ENCODE measurements at regions not wholly inside any gene's neighbourhood (a gene's known extent, or its start where the extent isn't known, plus 50 kb on each side); places are given as distances from the start of the nearest gene placed in this dataset.

DNA sequence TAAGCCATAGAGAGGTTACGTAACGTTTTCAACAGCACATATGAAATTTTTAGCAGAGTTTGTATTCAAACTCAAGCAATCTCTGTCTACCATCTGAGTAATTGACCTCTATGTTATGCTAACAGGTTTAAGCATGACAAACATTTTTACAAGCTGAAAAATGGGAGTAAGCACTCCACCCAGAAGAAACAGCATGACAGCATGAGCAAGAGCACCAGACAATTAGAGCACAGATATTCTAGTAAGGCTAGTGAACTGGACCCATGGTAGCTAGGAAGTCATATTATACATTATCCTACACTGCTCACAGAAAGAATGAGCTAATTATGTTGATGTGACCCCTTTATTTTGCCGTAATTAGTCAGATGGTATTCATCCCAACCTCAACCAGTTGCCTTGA is 200.5 kb downstream of the PABPC4L start:
- Histone ChIP-seq H3K9me3 (ENCODE audit: control insufficient read depth, low read depth, low read length) (no peaks in the 10 kb centered on the region), H3K27me3 (ENCODE audit: insufficient read depth, low read length) (no peaks in the 10 kb centered on the region), H2BK5ac (ENCODE audit: insufficient read length, low read length) (no peak overlapping the region), H4K8ac (replicated peaks; ENCODE audit: insufficient read length, low read depth, low read length) (no peak overlapping the region), H4K5ac (ENCODE audit: insufficient read length, low read depth, low read length) (no peak overlapping the region), H3K4me2 (ENCODE audit: insufficient read depth, insufficient read length, low read length) (no peak overlapping the region), H3K79me1 (ENCODE audit: insufficient read depth, low read depth, low read length, poor library complexity, severe bottlenecking) (no peaks in the 10 kb centered on the region), H3K4ac (ENCODE audit: low read depth, low read length) (no peak overlapping the region), H4K20me1 (ENCODE audit: control insufficient read depth, insufficient read depth, insufficient read length) (no peaks in the 10 kb centered on the region), H3K27ac (ENCODE audit: insufficient read length, low read depth, low read length) (no peak overlapping the region), H3K56ac (ENCODE audit: insufficient read length, low read depth, low read length) (no peak overlapping the region), H4K91ac (ENCODE audit: insufficient read length, low read depth, low read length) (no peak overlapping the region), H3T11ph (ENCODE audit: low read length) (no peak overlapping the region), H3K9ac (ENCODE audit: extremely low read depth, insufficient read length, low read length) (no peak overlapping the region), H2AFZ (ENCODE audit: low read length) (no peak overlapping the region), H2AK5ac (ENCODE audit: insufficient read length, low read length) (no peak overlapping the region), H3K23ac (ENCODE audit: insufficient read length, low read depth, low read length) (no peak overlapping the region), H2BK12ac (ENCODE audit: insufficient read length, low read depth, low read length) (no peak overlapping the region), H2BK120ac (ENCODE audit: low read depth, low read length, poor library complexity, severe bottlenecking) (no peak overlapping the region), H3K18ac (ENCODE audit: insufficient read length, low read depth, low read length) (no peak overlapping the region), H3K79me2 (ENCODE audit: insufficient read depth, low read length) (no peaks in the 10 kb centered on the region), H2BK20ac (ENCODE audit: low read depth, low read length, poor library complexity, severe bottlenecking) (no peak overlapping the region), H2BK15ac (ENCODE audit: low read depth, low read length) (no peak overlapping the region), H3K4me1 (ENCODE audit: insufficient read depth, low read length) (no peaks in the 10 kb centered on the region), H3K23me2 (ENCODE audit: insufficient read length, low read depth, low read length, poor library complexity, severe bottlenecking) (no peaks in the 10 kb centered on the region), H3K14ac (ENCODE audit: insufficient read depth, low read length) (no peak overlapping the region)
- Mint-ChIP-seq H3K4me3 (no peak overlapping the region), H3K27me3 (ENCODE audit: low read depth) (peaks cover under 1% of the 10 kb centered on the region; the same call in 1 of the 2 replicates), H3K4me1 (peaks cover 14% of the 10 kb centered on the region in 2 experiments), H3K36me3 (ENCODE audit: insufficient read depth in 1 of 3, low read depth in 3 of 3) (peaks cover 0 to 6% (median 0%) of the 10 kb centered on the region in 3 experiments; a peak in 4 of 7 replicates), H3K27ac (no peak overlapping the region; a peak in 1 of 7 replicates), H3K9me3 (peaks cover 2 to 4% of the 10 kb centered on the region in 2 experiments; a peak in 2 of 5 replicates)
- no peak for DNase-seq
- no CpG with 5 or more reads among the region's 3 CpGs for WGBS (ENCODE audit: extremely low coverage, insufficient read length, low lambda C conversion rate)
- TF ChIP-seq, protein P1, sequence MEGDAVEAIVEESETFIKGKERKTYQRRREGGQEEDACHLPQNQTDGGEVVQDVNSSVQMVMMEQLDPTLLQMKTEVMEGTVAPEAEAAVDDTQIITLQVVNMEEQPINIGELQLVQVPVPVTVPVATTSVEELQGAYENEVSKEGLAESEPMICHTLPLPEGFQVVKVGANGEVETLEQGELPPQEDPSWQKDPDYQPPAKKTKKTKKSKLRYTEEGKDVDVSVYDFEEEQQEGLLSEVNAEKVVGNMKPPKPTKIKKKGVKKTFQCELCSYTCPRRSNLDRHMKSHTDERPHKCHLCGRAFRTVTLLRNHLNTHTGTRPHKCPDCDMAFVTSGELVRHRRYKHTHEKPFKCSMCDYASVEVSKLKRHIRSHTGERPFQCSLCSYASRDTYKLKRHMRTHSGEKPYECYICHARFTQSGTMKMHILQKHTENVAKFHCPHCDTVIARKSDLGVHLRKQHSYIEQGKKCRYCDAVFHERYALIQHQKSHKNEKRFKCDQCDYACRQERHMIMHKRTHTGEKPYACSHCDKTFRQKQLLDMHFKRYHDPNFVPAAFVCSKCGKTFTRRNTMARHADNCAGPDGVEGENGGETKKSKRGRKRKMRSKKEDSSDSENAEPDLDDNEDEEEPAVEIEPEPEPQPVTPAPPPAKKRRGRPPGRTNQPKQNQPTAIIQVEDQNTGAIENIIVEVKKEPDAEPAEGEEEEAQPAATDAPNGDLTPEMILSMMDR (conservative IDR thresholded peaks at IDR 0.05), result no peak

Data from H9 (cell line).